Adrenal gland (tissue), 5 donors: ENCODE measurements at regions not wholly inside any gene's neighbourhood (a gene's known extent, or its start where the extent isn't known, plus 50 kb on each side); places are given as distances from the start of the nearest gene placed in this dataset.

ENCODE experiments used
- CTCF ChIP-seq, 6 experiments: fragments of 450-650 bp in 4 of 6; fragments of 200-600 bp in 2 of 6; sonication (generic) in 1 of 6; IDR thresholded peaks; 1 replicate in 5 of 6; 2 replicates in 1 of 6; pipeline versions ENCODE4 v1.5.1 to v1.8.0; 2016 to 2021; ENCODE audit warnings: antibody characterized with exemption in 6 of 6, mild to moderate bottlenecking in 2 of 6, moderate library complexity in 1 of 6
- POLR2A ChIP-seq, 2 donors: fragments of 450-650 bp; IDR thresholded peaks; one replicate each; pipeline ENCODE4 v1.6.1; 2017; ENCODE audit warnings: antibody characterized with exemption in 2 of 2, mild to moderate bottlenecking in 2 of 2, moderate library complexity in 1 of 2
- donor health status: DM: no; HTN: no; CAD: no.

- TF ChIP-seq CTCF (IDR thresholded peaks at IDR 0.05) (no peak), POLR2A (IDR thresholded peaks at IDR 0.05) (no peak)
Observed at GRCh38 chr1:29490204-29490934, 254.0 kb downstream of the PTPRU start.
